ENCODE measurements at regions not wholly inside any gene's neighbourhood (a gene's known extent, or its start where the extent isn't known, plus 50 kb on each side); places are given as distances from the start of the nearest gene placed in this dataset.
A peak's percentile ranks its signal among the peaks of the same experiment; 100 is the strongest.
"Not testable (repeated sequence)": the region's sequence is repeated elsewhere in the genome, so short reads cannot be mapped to it uniquely, and the experiment has no call there.

GRCh38 chr17:20633268-20634059 lies 53.9 kb downstream of the CDRT15L2 start:
- DNase-seq; H3K36me3 ChIP-seq; H3K4me1 ChIP-seq; intact Hi-C loops (cut with DNase I; ENCODE audit: low total_unique reads); H3K27me3 ChIP-seq (replicated peaks in 1 of 7); H3K27ac ChIP-seq; H3K9me3 ChIP-seq; H3K4me3 ChIP-seq: not testable (repeated sequence)
- WGBS, 5 donors: 88 to 95% (median 91%) methylated on average over 29 to 33 of the region's 33 CpGs

- WGBS, 5 donors: 71 to 95% (median 85%) methylated on average over 6 to 7 of the region's 7 CpGs
- DNase-seq; H3K4me3 ChIP-seq; H3K27me3 ChIP-seq (replicated peaks in 1 of 7); H3K4me1 ChIP-seq; H3K27ac ChIP-seq; intact Hi-C loops (cut with DNase I; ENCODE audit: low total_unique reads); H3K9me3 ChIP-seq; H3K36me3 ChIP-seq: not testable (repeated sequence)
Measured at GRCh38 chr17:20640147-20640546, 60.6 kb downstream of the CDRT15L2 start.

- intact Hi-C loops (cut with DNase I; ENCODE audit: low total_unique reads); H3K9me3 ChIP-seq; H3K4me3 ChIP-seq; DNase-seq; H3K36me3 ChIP-seq; H3K27me3 ChIP-seq (replicated peaks in 1 of 7); H3K27ac ChIP-seq; H3K4me1 ChIP-seq: not testable (repeated sequence)
- peak in 7 of 11 experiments; percentile 12 to 47 (median 30) for TF ChIP-seq CTCF (IDR thresholded peaks at IDR 0.05 in 8 of 11, conservative IDR thresholded peaks at IDR 0.05 in 3 of 11)
- 42 to 56% (median 50%) methylated on average over 11 to 13 of the region's 13 CpGs for WGBS, 5 donors
Measured at GRCh38 chr17:20646661-20647272, 67.2 kb downstream of the CDRT15L2 start.

GRCh38 chr17:20649097-20649767 lies 69.7 kb downstream of the CDRT15L2 start:
- H3K9me3 ChIP-seq; intact Hi-C loops (cut with DNase I; ENCODE audit: low total_unique reads); H3K36me3 ChIP-seq; H3K4me3 ChIP-seq; H3K4me1 ChIP-seq; H3K27me3 ChIP-seq (replicated peaks in 1 of 7); DNase-seq; H3K27ac ChIP-seq: not testable (repeated sequence)
- 70 to 78% (median 70%) methylated on average over 8 of the region's 8 CpGs for WGBS, 5 donors

GRCh38 chr17:20651022-20651421 lies 71.5 kb downstream of the CDRT15L2 start:
- H3K27me3 ChIP-seq (replicated peaks in 1 of 7); DNase-seq; H3K36me3 ChIP-seq; intact Hi-C loops (cut with DNase I; ENCODE audit: low total_unique reads); H3K4me1 ChIP-seq; H3K9me3 ChIP-seq; H3K27ac ChIP-seq; H3K4me3 ChIP-seq: not testable (repeated sequence)
- TF ChIP-seq POLR2AphosphoS5 (IDR thresholded peaks at IDR 0.05): peak in 1 of 3 donors; percentile 20
- WGBS, 5 donors: 16 to 41% (median 36%) methylated on average over 8 of the region's 8 CpGs

GRCh38 chr17:20651736-20652135 lies 72.2 kb downstream of the CDRT15L2 start:
- H3K4me3 ChIP-seq; H3K9me3 ChIP-seq; H3K27me3 ChIP-seq (replicated peaks in 1 of 7); H3K27ac ChIP-seq; DNase-seq; intact Hi-C loops (cut with DNase I; ENCODE audit: low total_unique reads); H3K4me1 ChIP-seq; H3K36me3 ChIP-seq: not testable (repeated sequence)
- 36 to 69% (median 38%) methylated on average over 1 to 2 of the region's 2 CpGs for WGBS, 5 donors

- H3K9me3 ChIP-seq; intact Hi-C loops (cut with DNase I; ENCODE audit: low total_unique reads); H3K27ac ChIP-seq; H3K4me1 ChIP-seq; H3K27me3 ChIP-seq (replicated peaks in 1 of 7); H3K4me3 ChIP-seq; H3K36me3 ChIP-seq; DNase-seq: not testable (repeated sequence)
- 68 to 79% (median 74%) methylated on average over 1 to 5 of the region's 5 CpGs for WGBS, 5 donors
Measured at GRCh38 chr17:20653391-20653790, 73.9 kb downstream of the CDRT15L2 start.

- intact Hi-C loops (cut with DNase I; ENCODE audit: low total_unique reads); DNase-seq; H3K9me3 ChIP-seq; H3K4me3 ChIP-seq; H3K27ac ChIP-seq; H3K27me3 ChIP-seq (replicated peaks in 1 of 7); H3K36me3 ChIP-seq; H3K4me1 ChIP-seq: not testable (repeated sequence)
- WGBS, 5 donors: 64 to 81% (median 72%) methylated on average over 3 to 4 of the region's 4 CpGs
Measured at GRCh38 chr17:20654114-20654513, 74.6 kb downstream of the CDRT15L2 start.

GRCh38 chr17:20654575-20654974 lies 75.1 kb downstream of the CDRT15L2 start:
- H3K27me3 ChIP-seq (replicated peaks in 1 of 7); H3K4me3 ChIP-seq; H3K27ac ChIP-seq; H3K36me3 ChIP-seq; intact Hi-C loops (cut with DNase I; ENCODE audit: low total_unique reads); H3K4me1 ChIP-seq; DNase-seq; H3K9me3 ChIP-seq: not testable (repeated sequence)
- 86 to 90% (median 88%) methylated on average over 2 to 9 of the region's 12 CpGs for WGBS, 5 donors

Data from spleen (tissue), 11 donors.